GM18498 (cell line): ENCODE measurements at regions not wholly inside any gene's neighbourhood (a gene's known extent, or its start where the extent isn't known, plus 50 kb on each side); places are given as distances from the start of the nearest gene placed in this dataset.
A peak's percentile ranks its signal among the peaks of the same experiment; 100 is the strongest.

Source experiments
- ATAC-seq: cut with Tn5 transposase; IDR thresholded peaks from one replicate; pipeline ENCODE4 v1.9.1; 2021; ENCODE audit warnings: mild to moderate bottlenecking, moderate library complexity; ENCODE audit not compliant: unreplicated experiment

DNA sequence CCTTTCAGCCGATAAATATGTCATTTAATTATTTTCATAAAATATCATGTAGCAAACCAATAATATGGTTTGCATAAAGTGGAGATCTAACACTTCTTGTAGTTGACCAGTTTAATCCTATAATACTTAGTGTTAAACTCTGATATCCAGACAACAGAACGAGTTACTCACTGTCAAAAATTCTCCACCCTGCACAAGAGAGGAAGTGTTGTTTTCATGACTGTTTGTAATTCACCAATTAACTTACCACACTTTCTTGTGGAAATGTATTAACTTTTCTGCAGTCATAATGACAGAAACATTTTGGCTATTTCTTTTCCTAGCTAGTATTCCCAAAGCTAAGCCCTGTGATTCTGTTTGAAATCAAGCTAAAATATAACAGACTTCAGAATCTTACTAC, 555.3 kb upstream of the FTMT start:
- ATAC-seq = no peak

- no peak for ATAC-seq
These were observed 552.5 kb upstream of the FTMT start for GRCh38 chr5:121299153-121299552.

GRCh38 chr5:121304838-121305237, 546.8 kb upstream of the FTMT start:
- no peak for ATAC-seq

DNA sequence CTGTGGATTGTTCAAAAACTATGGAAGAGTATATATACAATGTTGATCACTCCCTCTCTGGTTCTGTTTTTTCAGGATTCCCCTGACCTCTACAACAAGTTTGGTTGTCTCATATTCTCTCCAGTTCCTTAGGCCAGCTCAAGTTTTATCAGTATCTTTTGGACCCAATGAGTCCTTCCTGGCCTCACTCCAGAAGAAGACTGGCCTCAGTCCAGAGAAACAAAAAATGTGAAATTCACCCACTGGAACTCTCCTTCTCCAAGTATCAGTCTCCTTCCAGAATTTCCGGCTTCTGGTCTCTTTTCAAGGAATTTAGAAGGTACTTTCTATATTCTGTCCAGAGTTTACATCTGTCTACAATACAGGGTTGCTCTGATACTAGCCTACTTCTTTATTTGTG, 537.8 kb upstream of the FTMT start:
- no peak for ATAC-seq

- ATAC-seq = no peak
These were observed 535.9 kb upstream of the FTMT start for GRCh38 chr5:121315786-121316185.

DNA sequence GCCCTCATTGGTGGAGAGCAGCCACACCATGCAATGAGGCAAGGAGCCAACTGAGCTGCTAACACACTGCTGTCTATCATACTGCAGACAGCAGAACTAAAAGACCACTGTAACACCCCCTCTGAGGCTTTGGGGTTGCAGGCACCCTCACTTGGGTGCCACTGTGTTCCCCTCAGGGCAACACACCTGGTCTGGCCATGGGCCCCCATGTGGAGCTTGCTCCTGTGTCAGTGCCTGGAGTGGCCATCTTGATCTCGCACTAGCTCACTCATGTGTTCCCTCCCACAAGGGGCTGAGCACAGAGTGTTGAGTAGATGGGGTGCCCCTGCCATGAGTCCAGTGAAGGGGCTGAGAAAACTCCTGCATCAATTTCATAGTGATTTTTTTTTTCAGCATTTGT, 532.4 kb upstream of the FTMT start:
- no peak for ATAC-seq

DNA sequence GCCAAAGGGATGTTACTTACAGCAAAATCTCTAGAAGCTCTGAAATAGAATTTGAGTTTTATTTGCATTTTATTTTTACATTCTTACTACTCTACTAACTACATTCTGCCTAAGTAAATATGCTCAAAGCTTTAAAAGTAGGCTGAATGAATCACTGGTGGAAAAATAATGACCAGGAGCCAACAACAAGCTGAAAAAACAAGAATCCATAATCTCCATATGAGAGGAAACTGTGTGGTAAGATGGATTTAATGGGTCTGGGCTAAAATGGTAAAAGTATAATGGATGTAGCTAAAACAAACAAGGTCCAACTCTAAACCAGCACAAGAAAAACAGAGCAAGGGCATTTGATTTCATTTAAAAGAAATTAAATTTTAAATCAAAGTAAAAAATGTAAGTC, 525.8 kb upstream of the FTMT start:
- no peak for ATAC-seq

DNA sequence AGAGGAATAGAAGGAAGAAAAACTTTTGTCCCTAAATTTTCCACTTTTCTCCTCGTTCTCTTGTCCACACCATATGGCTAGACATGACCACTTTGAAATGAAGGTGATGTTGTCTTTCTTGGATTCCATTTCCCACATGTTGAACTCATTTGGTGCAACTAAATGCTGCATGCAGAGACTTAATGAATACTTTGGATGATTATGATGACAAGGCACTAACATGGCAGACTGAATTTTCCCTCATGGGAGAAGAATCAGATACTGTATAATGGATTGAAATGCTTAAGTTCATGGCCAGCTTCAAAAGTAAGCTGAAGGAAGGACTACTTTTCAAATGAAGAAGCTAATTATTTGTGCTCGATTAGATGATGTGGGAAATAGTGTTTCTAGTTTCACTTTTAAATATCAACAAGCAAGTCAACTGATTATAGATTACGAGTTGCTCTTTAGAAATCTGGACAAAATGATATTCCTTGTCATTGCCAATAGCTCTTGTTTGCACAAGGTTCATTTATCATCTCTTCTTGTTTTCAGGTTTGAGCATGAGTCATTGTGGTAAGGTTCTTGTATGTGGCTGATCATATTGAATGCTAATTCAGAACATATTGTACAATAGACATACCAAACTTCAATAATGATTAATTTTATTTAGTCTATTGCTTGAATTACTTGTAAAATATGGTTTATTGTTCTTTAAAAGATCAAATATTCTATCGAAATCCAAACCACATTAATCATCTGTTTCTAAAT, 501.3 kb upstream of the FTMT start:
- ATAC-seq = no peak

DNA sequence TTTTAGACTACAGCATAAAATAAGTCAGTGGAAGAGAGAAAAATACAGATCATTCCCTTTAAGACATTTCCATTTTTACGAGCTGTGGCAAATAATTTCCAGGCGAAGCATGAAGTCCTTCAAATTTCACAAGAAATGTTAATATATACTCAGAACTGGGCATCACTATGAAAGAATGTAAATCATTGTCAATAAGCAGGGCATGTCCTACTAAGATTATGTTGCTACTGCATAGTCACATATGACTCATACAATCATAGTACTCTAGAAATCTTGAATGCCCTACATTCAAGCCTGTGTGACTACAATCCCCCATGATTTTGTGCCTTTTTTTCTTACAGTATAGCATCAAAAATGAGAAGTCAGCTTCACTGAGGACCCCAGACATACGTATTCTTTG, 485.2 kb upstream of the FTMT start:
- no peak for ATAC-seq

- ATAC-seq = no peak
These were observed 478.3 kb upstream of the FTMT start for GRCh38 chr5:121373371-121373770.

DNA sequence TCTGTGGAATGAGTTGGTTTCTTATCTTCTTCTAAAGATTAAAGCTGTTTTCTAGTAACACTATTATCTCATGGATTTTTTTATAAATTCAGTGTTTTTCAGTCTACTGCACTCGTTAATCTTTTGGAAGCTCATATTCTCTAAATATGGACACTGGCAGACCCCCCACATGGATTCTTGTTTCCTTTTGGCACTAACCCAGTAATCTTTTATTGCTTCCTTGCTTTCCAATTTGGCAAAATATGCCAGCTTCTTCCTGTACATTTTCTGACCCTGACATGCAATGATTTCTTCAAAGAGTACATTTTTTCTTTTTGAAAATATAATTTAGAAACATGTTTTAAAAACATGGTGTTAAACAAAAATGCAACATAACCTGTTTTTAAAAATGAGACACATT, 474.2 kb upstream of the FTMT start:
- ATAC-seq = no peak

DNA sequence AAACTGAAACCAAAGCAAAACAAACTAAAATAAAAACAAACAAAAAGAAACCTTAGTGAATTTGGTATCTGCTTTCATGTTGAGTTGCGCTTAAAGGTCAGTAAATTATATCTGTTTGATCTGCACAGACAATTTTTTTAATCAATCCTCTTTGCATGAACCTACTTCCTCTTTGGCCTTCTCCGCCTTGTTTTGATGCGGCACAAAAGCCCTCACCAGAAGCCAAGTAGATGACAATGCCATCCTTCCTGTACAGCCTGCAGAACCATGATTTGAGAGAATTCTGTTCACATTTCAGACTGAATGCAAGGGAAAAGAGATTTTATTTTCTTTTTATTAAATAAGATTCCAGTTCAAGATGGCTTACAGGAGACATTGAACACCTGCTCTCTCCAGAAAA, 473.6 kb upstream of the FTMT start:
- ATAC-seq = no peak

GRCh38 chr5:121378559-121379359, 472.9 kb upstream of the FTMT start:
- ATAC-seq = no peak

DNA sequence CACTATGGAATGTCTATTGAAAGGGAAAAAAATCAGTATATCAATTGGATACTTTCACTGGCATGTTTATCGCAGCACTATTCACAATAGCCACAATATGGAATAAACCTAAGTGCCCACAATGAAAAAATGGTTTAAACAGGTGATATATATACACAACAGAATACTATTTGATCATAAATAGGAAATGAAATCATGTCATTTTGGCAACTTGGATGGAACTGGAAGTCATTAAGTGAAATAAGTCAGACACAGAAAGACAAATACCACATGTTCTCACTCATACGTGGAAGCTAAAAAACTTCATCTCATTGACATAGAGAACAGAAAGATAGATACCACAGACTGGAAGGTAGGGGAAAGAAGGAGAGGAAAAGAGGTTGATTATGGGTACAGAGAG, 471.6 kb upstream of the FTMT start:
- ATAC-seq = no peak

GRCh38 chr5:121384359-121384758, 467.3 kb upstream of the FTMT start:
- no peak for ATAC-seq

- ATAC-seq = no peak
These were observed 465.3 kb upstream of the FTMT start for GRCh38 chr5:121386334-121386733.

DNA sequence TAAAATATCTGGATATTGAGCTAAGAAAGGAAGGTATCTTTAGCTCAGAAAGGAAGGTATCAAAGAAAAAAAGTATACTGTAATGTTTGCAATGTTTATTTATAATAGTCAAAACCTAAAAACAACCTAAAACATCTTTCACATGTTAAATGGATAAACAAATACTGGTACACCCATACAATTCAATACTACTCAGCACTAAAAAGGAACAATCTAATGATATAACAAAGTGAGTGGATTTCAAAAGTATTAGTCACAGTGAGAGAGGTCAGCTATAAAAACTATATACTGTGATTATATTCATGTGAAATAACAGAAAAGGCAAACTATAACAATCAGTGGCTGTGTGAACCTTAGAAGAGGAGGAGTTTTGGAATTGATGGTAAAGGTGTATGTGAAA, 455.0 kb upstream of the FTMT start:
- ATAC-seq = no peak

- ATAC-seq = peak; percentile 79
These were observed 451.8 kb upstream of the FTMT start for GRCh38 chr5:121399879-121400278.

GRCh38 chr5:121408778-121409177, 442.9 kb upstream of the FTMT start:
- no peak for ATAC-seq

GRCh38 chr5:121415270-121415669, 436.4 kb upstream of the FTMT start:
- ATAC-seq = no peak

- no peak for ATAC-seq
These were observed 430.0 kb upstream of the FTMT start for GRCh38 chr5:121421646-121422045.

DNA sequence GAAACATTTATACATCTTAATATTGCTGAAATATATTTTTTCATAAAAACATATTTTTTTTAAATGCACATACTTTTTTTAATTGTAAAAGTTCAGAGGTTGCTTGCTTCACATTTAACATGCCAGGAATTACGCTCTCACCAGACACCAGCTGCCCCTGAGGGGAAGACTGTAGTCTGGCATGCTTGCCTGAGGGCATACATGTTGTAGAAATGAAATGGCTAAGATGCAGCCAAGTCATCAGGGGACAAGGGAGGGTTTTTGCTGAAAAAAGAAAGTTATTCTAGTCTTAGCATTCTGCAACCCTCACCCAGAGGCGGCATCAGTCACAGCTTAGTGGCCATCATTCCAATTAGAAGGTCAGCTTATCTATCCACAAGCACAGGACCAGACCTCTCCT, 426.7 kb upstream of the FTMT start:
- ATAC-seq = no peak
